Sigmoid colon (tissue), 3 donors: ENCODE measurements at regions not wholly inside any gene's neighbourhood (a gene's known extent, or its start where the extent isn't known, plus 50 kb on each side); places are given as distances from the start of the nearest gene placed in this dataset.

ENCODE experiments used
- POLR2A ChIP-seq, 2 donors: fragments of 450-650 bp; IDR thresholded peaks; one replicate each; pipeline ENCODE4 v1.6.1; 2016; ENCODE audit warnings: antibody characterized with exemption in 2 of 2, mild to moderate bottlenecking in 2 of 2, moderate library complexity in 2 of 2
- TF ChIP-seq, protein P1 (sequence below), 4 experiments: fragments of 450-650 bp in 3 of 4; fragments of 200-600 bp in 1 of 4; IDR thresholded peaks; one replicate each; pipeline ENCODE4 v1.5.1; 2016 to 2019; ENCODE audit warnings: antibody characterized with exemption in 4 of 4, mild to moderate bottlenecking in 3 of 4, moderate library complexity in 2 of 4

- no peak for TF ChIP-seq POLR2A (IDR thresholded peaks at IDR 0.05)
- TF ChIP-seq, protein P1, sequence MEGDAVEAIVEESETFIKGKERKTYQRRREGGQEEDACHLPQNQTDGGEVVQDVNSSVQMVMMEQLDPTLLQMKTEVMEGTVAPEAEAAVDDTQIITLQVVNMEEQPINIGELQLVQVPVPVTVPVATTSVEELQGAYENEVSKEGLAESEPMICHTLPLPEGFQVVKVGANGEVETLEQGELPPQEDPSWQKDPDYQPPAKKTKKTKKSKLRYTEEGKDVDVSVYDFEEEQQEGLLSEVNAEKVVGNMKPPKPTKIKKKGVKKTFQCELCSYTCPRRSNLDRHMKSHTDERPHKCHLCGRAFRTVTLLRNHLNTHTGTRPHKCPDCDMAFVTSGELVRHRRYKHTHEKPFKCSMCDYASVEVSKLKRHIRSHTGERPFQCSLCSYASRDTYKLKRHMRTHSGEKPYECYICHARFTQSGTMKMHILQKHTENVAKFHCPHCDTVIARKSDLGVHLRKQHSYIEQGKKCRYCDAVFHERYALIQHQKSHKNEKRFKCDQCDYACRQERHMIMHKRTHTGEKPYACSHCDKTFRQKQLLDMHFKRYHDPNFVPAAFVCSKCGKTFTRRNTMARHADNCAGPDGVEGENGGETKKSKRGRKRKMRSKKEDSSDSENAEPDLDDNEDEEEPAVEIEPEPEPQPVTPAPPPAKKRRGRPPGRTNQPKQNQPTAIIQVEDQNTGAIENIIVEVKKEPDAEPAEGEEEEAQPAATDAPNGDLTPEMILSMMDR (IDR thresholded peaks at IDR 0.05) = no peak
Observed at GRCh38 chr11:42175203-42175602, 715.8 kb upstream of the LRRC4C start.
